Right lobe of liver (tissue), 6 donors: ENCODE measurements at regions not wholly inside any gene's neighbourhood (a gene's known extent, or its start where the extent isn't known, plus 50 kb on each side); places are given as distances from the start of the nearest gene placed in this dataset.

Experiments used
- ATAC-seq, 4 donors: fragments of 200-7000 bp; cut with Tn5 transposase; one replicate each; pipeline ENCODE4 v1.9.1; 2020; ENCODE audit warnings: mild to moderate bottlenecking in 4 of 4, moderate library complexity in 4 of 4
- DNase-seq, 3 donors: peaks; one replicate each; pipeline ENCODE4 v3.0.0-alpha.2; 2020
- H3K27ac ChIP-seq, 3 donors: fragments of 200-600 bp; one replicate each; pipeline ENCODE4 v1.8.0; 2022
- H3K27me3 ChIP-seq, 2 donors: fragments of 200-600 bp; one replicate each; pipeline ENCODE4 v1.8.0; 2022
- H3K36me3 ChIP-seq, 4 donors: fragments of 200-600 bp; sonication (generic) in 1 of 4; one replicate each; pipeline versions ENCODE4 v1.5.1 to v1.8.0; 2017 to 2022; ENCODE audit warnings: control low read depth in 1 of 4
- H3K4me1 ChIP-seq, 4 donors: fragments of 200-600 bp; sonication (generic) in 1 of 4; one replicate each; pipeline versions ENCODE4 v1.5.1 to v1.8.0; 2017 to 2022; ENCODE audit warnings: control low read depth in 1 of 4
- H3K4me3 ChIP-seq, 3 donors: fragments of 200-600 bp; one replicate each; pipeline ENCODE4 v1.8.0; 2022
- H3K9me3 ChIP-seq, 4 donors: fragments of 200-600 bp; sonication (generic) in 1 of 4; one replicate each; pipeline versions ENCODE4 v1.5.1 to v1.8.0; 2017 to 2022; ENCODE audit warnings: control low read depth in 1 of 4
- POLR2A ChIP-seq: fragments of 450-650 bp; IDR thresholded peaks from one replicate; pipeline ENCODE4 v1.6.1; 2017; ENCODE audit warnings: antibody characterized with exemption, mild to moderate bottlenecking
- WGBS: methylation state at CpG from one replicate; pipeline ENCODE4 v1.1.6; 2018; ENCODE audit warnings: low coverage, low lambda C conversion rate; ENCODE audit not compliant: insufficient coverage; ENCODE audit errors: missing lambda C conversion rate; 5-methylcytosine and 5-hydroxymethylcytosine counted together
- intact Hi-C, 2 donors: fragments of 100-400 bp; cut with DNase I; formaldehyde crosslinking; loops; one replicate each; pipeline versions ENCODE4 v1.11.2 to v1.14.1; 2022
- TF ChIP-seq, protein P1 (sequence below), 4 donors: fragments of 200-600 bp in 3 of 4; fragments of 450-650 bp in 1 of 4; IDR thresholded peaks; one replicate each; pipeline versions ENCODE4 v1.5.1 to v1.8.0; 2016 to 2022; ENCODE audit warnings: antibody characterized with exemption in 4 of 4, mild to moderate bottlenecking in 2 of 4
- donor health status: DM: no; HTN: yes; CAD: no.
- donor health status: DM: no; HTN: no; CAD: no.
- donor health status: DM: no; HTN: no; CAD: no.
- donor health status: DM: no; HTN: yes; CAD: no.
- donor health status: DM: no; HTN: yes; CAD: no.

DNA sequence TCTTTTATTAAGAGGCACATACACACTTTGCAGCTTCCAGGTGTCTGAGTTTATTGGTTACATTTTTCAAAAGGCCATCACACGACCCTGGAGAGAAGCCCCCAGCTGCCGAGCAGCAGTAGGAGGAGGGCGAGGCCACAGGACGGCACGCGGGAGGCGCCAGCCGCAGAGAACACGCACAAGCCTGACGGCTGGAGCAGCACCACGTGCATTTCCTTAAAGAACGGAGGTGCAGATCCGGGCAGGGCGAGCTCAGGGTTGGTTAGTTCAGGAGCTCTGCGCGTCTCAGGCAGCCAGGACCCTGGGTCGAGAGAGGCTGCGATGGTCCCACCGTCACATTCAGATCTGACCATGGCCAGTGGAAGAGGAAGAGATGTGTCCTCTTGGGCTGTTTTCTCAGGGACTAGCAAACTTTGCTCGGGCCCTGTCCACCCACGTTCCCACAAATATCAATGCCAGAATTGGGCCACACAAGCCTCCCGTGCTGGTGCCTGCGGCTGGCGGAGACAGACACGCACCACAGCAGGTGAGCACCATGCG is 121.4 kb upstream of the AFDN start:
- 90% methylated on average over 14 of the region's 26 CpGs for WGBS
- no peaks in the 10 kb centered on the region for H3K4me1 ChIP-seq
- H3K9me3 ChIP-seq: no peaks in the 10 kb centered on the region
- H3K4me3 ChIP-seq: no peak overlapping the region
- DNase-seq: peak in 1 of 3 donors; percentile 22
- H3K27me3 ChIP-seq: no peaks in the 10 kb centered on the region
- no peak overlapping the region for H3K27ac ChIP-seq
- no peak for ATAC-seq
- H3K36me3 ChIP-seq: no peaks in the 10 kb centered on the region
- TF ChIP-seq, protein P1, sequence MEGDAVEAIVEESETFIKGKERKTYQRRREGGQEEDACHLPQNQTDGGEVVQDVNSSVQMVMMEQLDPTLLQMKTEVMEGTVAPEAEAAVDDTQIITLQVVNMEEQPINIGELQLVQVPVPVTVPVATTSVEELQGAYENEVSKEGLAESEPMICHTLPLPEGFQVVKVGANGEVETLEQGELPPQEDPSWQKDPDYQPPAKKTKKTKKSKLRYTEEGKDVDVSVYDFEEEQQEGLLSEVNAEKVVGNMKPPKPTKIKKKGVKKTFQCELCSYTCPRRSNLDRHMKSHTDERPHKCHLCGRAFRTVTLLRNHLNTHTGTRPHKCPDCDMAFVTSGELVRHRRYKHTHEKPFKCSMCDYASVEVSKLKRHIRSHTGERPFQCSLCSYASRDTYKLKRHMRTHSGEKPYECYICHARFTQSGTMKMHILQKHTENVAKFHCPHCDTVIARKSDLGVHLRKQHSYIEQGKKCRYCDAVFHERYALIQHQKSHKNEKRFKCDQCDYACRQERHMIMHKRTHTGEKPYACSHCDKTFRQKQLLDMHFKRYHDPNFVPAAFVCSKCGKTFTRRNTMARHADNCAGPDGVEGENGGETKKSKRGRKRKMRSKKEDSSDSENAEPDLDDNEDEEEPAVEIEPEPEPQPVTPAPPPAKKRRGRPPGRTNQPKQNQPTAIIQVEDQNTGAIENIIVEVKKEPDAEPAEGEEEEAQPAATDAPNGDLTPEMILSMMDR (IDR thresholded peaks at IDR 0.05): no peak
- TF ChIP-seq POLR2A: no peak
- intact Hi-C loops: no loop called here

DNA sequence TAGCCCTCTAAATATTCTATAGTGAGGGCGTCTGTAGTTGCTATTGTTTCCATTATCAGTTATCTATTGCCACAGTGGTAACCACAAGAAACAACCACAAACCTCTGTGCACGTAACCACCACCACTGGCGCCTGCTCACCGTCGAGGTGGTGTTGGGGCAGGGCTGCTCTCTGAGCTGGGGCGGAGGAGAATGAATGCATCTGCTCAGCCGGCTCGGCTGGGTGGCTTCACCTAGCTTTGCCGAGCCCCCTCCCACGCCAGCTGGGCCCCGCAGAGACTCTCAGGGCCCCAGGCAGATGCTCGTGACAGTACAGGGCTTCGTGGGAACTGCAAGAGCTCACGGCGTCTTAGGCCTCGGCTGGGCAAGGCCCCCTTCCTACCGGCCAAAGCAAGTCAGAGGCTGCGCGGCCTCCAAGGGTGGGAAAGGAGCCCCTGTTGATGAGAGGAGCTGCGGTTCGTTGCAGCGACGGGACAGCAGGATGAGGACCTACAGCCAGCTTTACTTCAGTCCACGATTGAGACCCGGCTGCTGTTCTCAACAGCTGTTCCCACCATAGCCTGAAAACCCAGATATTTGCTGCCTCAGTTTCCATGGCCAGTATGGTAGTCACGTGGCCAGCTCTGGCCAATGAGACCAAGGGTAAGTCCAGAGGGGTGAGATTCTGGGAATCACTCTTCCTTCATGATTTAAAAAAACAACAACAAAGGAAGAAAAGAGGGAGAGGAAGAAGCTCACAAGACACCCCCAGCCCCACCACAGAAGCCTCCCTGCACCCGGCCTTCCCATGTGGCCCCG is 120.2 kb upstream of the AFDN start:
- Histone ChIP-seq H3K27ac (no peak overlapping the region), H3K4me1 (no peaks in the 10 kb centered on the region), H3K9me3 (no peaks in the 10 kb centered on the region), H3K4me3 (no peak overlapping the region), H3K27me3 (no peaks in the 10 kb centered on the region), H3K36me3 (no peaks in the 10 kb centered on the region)
- DNase-seq (peak in 1 of 3 donors; percentile 22), ATAC-seq (no peak)
- no peak for TF ChIP-seq POLR2A
- TF ChIP-seq, protein P1 (IDR thresholded peaks at IDR 0.05): no peak
- WGBS: 56% methylated on average over 10 of the region's 28 CpGs
- intact Hi-C loops: no loop called here

DNA sequence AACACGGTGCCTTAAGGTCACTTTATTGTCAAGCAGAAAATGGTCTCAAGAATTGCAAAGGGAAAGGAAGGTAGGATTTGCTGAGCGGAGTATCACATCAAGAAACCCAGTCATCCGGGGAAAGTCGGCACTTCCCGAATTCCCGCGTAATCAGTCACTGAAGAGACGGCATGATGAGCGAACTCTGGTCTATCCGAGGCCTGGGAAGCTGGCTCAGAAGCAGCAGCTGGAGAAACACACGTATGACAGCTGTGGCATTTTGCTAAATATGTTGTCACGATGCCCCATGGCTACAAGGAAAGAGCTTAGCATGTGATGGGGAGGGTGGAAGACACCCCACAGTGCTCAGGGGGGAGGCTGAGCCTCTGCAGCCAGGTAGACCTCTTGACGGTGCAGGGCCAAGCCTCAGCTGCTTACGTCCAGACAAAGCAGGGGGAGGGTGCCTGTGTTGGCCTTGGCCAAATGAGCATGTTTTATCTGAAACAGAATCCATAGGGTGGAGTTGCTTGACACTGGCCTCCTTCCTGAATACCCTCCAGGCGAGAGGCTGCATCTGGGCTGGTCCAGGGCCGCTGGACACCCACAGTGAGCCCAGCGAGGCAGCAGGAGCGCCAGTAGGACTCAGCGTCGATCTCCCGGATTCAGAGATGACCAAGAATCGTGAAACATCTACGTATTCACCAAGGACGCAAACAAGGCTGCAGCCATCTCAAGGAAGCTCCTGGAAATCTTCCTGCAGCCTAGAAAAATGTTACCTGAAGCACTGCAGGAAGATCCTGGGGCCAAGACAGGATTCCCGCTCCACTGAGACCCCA is 118.8 kb upstream of the AFDN start:
- Histone ChIP-seq H3K36me3 (no peaks in the 10 kb centered on the region), H3K27ac (no peak overlapping the region), H3K27me3 (no peaks in the 10 kb centered on the region), H3K4me3 (no peak overlapping the region), H3K4me1 (no peaks in the 10 kb centered on the region), H3K9me3 (no peaks in the 10 kb centered on the region)
- no peak for TF ChIP-seq POLR2A
- TF ChIP-seq, protein P1 (IDR thresholded peaks at IDR 0.05): no peak
- intact Hi-C loops: no loop called here
- DNase-seq (peak in 1 of 3 donors; percentile 20), ATAC-seq (no peak)
- WGBS: 79% methylated on average over 10 of the region's 25 CpGs

DNA sequence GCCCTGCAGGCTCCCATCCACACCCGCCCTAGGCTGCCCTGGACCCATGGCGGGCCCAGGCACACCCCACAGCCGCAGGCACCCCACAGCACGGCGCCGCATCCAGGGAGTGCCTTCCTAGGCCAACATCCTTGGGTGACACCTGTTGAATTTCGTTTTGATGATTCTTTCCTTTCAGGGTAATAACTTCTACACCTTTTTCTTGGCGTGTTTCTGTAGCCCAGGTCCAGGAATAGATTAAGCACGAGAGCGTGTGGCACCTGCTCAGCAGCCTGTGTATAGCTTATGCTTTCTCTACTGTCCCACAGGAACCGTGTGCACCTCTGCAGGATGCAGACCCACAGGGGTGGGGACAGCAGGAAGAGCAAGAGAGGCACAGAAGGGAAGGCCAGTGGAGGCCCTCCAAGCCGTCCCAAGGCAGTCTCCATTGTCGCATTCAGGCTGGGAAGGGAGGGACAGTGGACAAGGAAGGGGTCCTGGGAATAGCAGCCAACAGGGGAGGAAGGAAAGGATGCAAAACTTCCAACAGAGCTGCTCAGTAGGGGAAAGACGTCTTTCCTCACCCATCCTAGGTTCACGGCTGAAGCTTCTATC is 118.1 kb upstream of the AFDN start:
- 76% methylated on average over 6 of the region's 15 CpGs for WGBS
- DNase-seq (peak in 1 of 3 donors; percentile 24), ATAC-seq (no peak)
- Histone ChIP-seq H3K36me3 (no peaks in the 10 kb centered on the region), H3K27ac (no peak overlapping the region), H3K27me3 (no peaks in the 10 kb centered on the region), H3K4me1 (no peaks in the 10 kb centered on the region), H3K4me3 (no peak overlapping the region), H3K9me3 (no peaks in the 10 kb centered on the region)
- intact Hi-C loops: no loop called here
- TF ChIP-seq, protein P1 (IDR thresholded peaks at IDR 0.05): no peak
- TF ChIP-seq POLR2A: no peak
